GM23338 (cell line): ENCODE measurements at regions not wholly inside any gene's neighbourhood (a gene's known extent, or its start where the extent isn't known, plus 50 kb on each side); places are given as distances from the start of the nearest gene placed in this dataset.

Experiments used
- ATAC-seq: fragments of 200-7000 bp; cut with Tn5 transposase; 3 replicates; pipeline ENCODE4 v1.9.1; 2020
- DNase-seq: peaks from one replicate; pipeline ENCODE4 v3.0.0-alpha.2; 2015; ENCODE audit warnings: low spot score
- H2AFZ ChIP-seq: fragments of 200-600 bp; sonication (generic); 2 replicates; pipeline ENCODE4 v1.8.0; 2016; ENCODE audit warnings: antibody characterized with exemption, mild to moderate bottlenecking, moderate library complexity
- H3F3A ChIP-seq: fragments of 200-600 bp; sonication (generic); replicated peaks from 2 replicates; pipeline ENCODE4 v1.8.0; 2017; ENCODE audit warnings: antibody characterized with exemption, mixed run types, low read depth
- H3K27ac ChIP-seq: fragments of 200-600 bp; sonication (generic); 2 replicates; pipeline ENCODE4 v1.6.1; 2016; ENCODE audit warnings: low read depth
- H3K27me3 ChIP-seq: fragments of 200-600 bp; sonication (generic); 2 replicates; pipeline ENCODE4 v1.8.0; 2016; ENCODE audit warnings: mild to moderate bottlenecking, mixed run types, moderate library complexity; ENCODE audit not compliant: insufficient read depth
- H3K36me3 ChIP-seq: fragments of 200-600 bp; sonication (generic); 2 replicates; pipeline ENCODE4 v1.8.0; 2016; ENCODE audit warnings: mild to moderate bottlenecking; ENCODE audit not compliant: insufficient read depth
- H3K4me1 ChIP-seq: fragments of 200-600 bp; sonication (generic); 2 replicates; pipeline ENCODE4 v1.8.0; 2016; ENCODE audit warnings: mild to moderate bottlenecking, moderate library complexity; ENCODE audit not compliant: insufficient read depth
- H3K4me2 ChIP-seq: fragments of 200-600 bp; sonication (generic); 2 replicates; pipeline ENCODE4 v1.7.1; 2017; ENCODE audit warnings: mixed run types
- H3K4me3 ChIP-seq: fragments of 200-600 bp; sonication (generic); 2 replicates; pipeline ENCODE4 v1.6.1; 2016; ENCODE audit warnings: mixed run types
- H3K79me2 ChIP-seq: fragments of 200-600 bp; sonication (generic); replicated peaks from 2 replicates; pipeline ENCODE4 v1.8.0; 2017; ENCODE audit warnings: mild to moderate bottlenecking; ENCODE audit not compliant: insufficient read depth
- H3K9me2 ChIP-seq: fragments of 200-600 bp; sonication (generic); 2 replicates; pipeline ENCODE4 v1.8.0; 2017; ENCODE audit not compliant: insufficient read depth
- H4K20me1 ChIP-seq: fragments of 200-600 bp; sonication (generic); replicated peaks from 2 replicates; pipeline ENCODE4 v1.8.0; 2017; ENCODE audit warnings: mild to moderate bottlenecking; ENCODE audit not compliant: insufficient read depth
- H3K27ac Mint-ChIP-seq: 2 replicates; pipeline ENCODE4 v1.8.0; 2020; ENCODE audit warnings: inconsistent platforms, mild to moderate bottlenecking, moderate library complexity, mixed read lengths
- H3K27me3 Mint-ChIP-seq: 3 replicates; pipeline ENCODE4 v1.8.0; 2022; ENCODE audit warnings: low read depth, mild to moderate bottlenecking, moderate library complexity, mixed read lengths, inconsistent platforms; ENCODE audit not compliant: insufficient read depth, poor library complexity
- H3K36me3 Mint-ChIP-seq: 3 replicates; pipeline ENCODE4 v1.8.0; 2021; ENCODE audit warnings: low read depth, mild to moderate bottlenecking, inconsistent platforms, moderate library complexity, mixed read lengths
- H3K4me1 Mint-ChIP-seq: 3 replicates; pipeline ENCODE4 v1.8.0; 2020; ENCODE audit warnings: mild to moderate bottlenecking, inconsistent platforms, mixed read lengths
- H3K4me3 Mint-ChIP-seq: 3 replicates; pipeline ENCODE4 v1.8.0; 2021; ENCODE audit warnings: moderate library complexity, mild to moderate bottlenecking, inconsistent platforms, mixed read lengths
- H3K9me3 Mint-ChIP-seq: 3 replicates; pipeline ENCODE4 v1.8.0; 2020; ENCODE audit warnings: moderate library complexity, mild to moderate bottlenecking, inconsistent platforms, mixed read lengths
- CREB1 ChIP-seq: fragments of 250-450 bp; sonication (Bioruptor Pico); IDR thresholded peaks from 2 replicates; pipeline ENCODE4 v1.5.0; 2020; ENCODE audit warnings: low read depth, mild to moderate bottlenecking, moderate library complexity
- EZH2 ChIP-seq: fragments of 200-600 bp; sonication (generic); IDR thresholded peaks from one replicate; pipeline ENCODE4 v1.8.0; 2017; ENCODE audit warnings: antibody characterized with exemption, mild to moderate bottlenecking, low read depth; ENCODE audit not compliant: unreplicated experiment
- EZH2phosphoT487 ChIP-seq: fragments of 200-600 bp; sonication (generic); IDR thresholded peaks from one replicate; pipeline ENCODE4 v1.8.1; 2018; ENCODE audit warnings: antibody characterized with exemption; ENCODE audit not compliant: unreplicated experiment
- JUNB ChIP-seq: IDR thresholded peaks from one replicate; pipeline ENCODE4 v1.6.1; 2016; ENCODE audit warnings: antibody characterized with exemption; ENCODE audit not compliant: unreplicated experiment
- NANOG ChIP-seq: IDR thresholded peaks from 2 replicates; pipeline ENCODE4 v1.6.1; 2016; ENCODE audit warnings: antibody characterized with exemption, borderline replicate concordance
- POLR2AphosphoS5 ChIP-seq: IDR thresholded peaks from 2 replicates; pipeline ENCODE4 v1.6.1; 2016; ENCODE audit warnings: antibody characterized with exemption, low read depth
- STAT1 ChIP-seq: IDR thresholded peaks from one replicate; pipeline ENCODE4 v1.6.1; 2016; ENCODE audit warnings: antibody characterized with exemption; ENCODE audit not compliant: unreplicated experiment
- ZNF114 ChIP-seq: fragments of 250-450 bp; sonication (Bioruptor Pico); IDR thresholded peaks from 2 replicates; pipeline ENCODE4 v1.5.0; 2020; ENCODE audit warnings: mild to moderate bottlenecking, moderate library complexity
- ZNF331 ChIP-seq: fragments of 250-450 bp; sonication (Bioruptor Pico); IDR thresholded peaks from 2 replicates; pipeline ENCODE4 v1.5.0; 2020; ENCODE audit warnings: low read depth, mild to moderate bottlenecking, moderate library complexity
- TF ChIP-seq, protein P1 (sequence below): IDR thresholded peaks from one replicate; pipeline ENCODE4 v1.6.1; 2018; ENCODE audit warnings: antibody characterized with exemption; ENCODE audit not compliant: unreplicated experiment
- TF ChIP-seq, protein P2 (sequence below): IDR thresholded peaks from 2 replicates; pipeline ENCODE4 v1.6.1; 2016; ENCODE audit warnings: antibody characterized with exemption
- TF ChIP-seq, protein P3 (sequence below): fragments of 250-450 bp; sonication (Bioruptor Pico); IDR thresholded peaks from 2 replicates; pipeline ENCODE4 v1.5.0; 2020; ENCODE audit warnings: mild to moderate bottlenecking, moderate library complexity
- TF ChIP-seq, protein P4 (sequence below), 2 experiments: fragments of 200-600 bp in 1 of 2; sonication (generic) in 1 of 2; conservative IDR thresholded peaks; 2 replicates each; pipeline versions ENCODE4 v1.5.1 to v1.6.1; 2016 to 2017; ENCODE audit warnings: antibody characterized with exemption in 2 of 2, low read depth in 2 of 2, mild to moderate bottlenecking in 2 of 2, moderate library complexity in 1 of 2

DNA sequence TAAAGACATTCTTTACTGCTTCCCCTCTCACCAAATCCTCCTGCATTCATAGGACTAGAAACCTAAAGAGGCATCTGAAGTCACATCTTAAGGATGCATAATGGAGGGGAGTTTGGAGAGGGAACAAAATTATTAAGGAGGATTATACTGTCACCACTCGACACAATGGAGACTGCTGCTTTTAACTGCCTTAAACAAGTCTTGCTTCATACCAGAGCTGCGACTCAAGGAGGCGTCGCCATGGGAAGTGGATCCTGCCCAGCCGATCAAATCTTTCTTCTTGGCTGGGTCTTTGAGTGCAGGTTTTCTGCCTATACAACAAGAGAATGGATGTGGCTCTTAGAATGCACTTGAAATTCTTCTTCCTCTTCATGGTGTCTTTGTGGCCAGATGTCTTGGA is 66.7 kb upstream of the FOXE1 start:
- Histone ChIP-seq H3K36me3 (no peaks in the 10 kb centered on the region), H3K4me3 (no peak overlapping the region), H3K27me3 (no peaks in the 10 kb centered on the region), H3K79me2 (no peaks in the 10 kb centered on the region), H3K4me2 (no peak overlapping the region), H3F3A (no peaks in the 10 kb centered on the region), H3K9me2 (peaks cover 13% of the 10 kb centered on the region), H2AFZ (peak overlapping the region; percentile 73; the same call in 1 of the 2 replicates), H4K20me1 (0 out of 2 replicates have a peak, but pooled peaks cover 5% of the 10 kb centered on the region), H3K4me1 (no peaks in the 10 kb centered on the region), H3K27ac (no peak overlapping the region)
- ATAC-seq: peak; percentile 56; the same call in 2 of the 3 replicates
- Mint-ChIP-seq H3K27ac (no peak overlapping the region), H3K4me3 (no peak overlapping the region), H3K4me1 (peaks cover 2% of the 10 kb centered on the region; the same call in 1 of the 3 replicates), H3K9me3 (no peaks in the 10 kb centered on the region), H3K27me3 (peaks cover 6% of the 10 kb centered on the region), H3K36me3 (no peaks in the 10 kb centered on the region)
- TF ChIP-seq EZH2 (no peak), CREB1 (CRISPR knock-in tag) (no peak), ZNF331 (CRISPR knock-in tag) (no peak), NANOG (no peak), STAT1 (no peak), EZH2phosphoT487 (no peak), POLR2AphosphoS5 (no peak), ZNF114 (CRISPR knock-in tag) (no peak), JUNB (no peak)
- TF ChIP-seq, protein P1, sequence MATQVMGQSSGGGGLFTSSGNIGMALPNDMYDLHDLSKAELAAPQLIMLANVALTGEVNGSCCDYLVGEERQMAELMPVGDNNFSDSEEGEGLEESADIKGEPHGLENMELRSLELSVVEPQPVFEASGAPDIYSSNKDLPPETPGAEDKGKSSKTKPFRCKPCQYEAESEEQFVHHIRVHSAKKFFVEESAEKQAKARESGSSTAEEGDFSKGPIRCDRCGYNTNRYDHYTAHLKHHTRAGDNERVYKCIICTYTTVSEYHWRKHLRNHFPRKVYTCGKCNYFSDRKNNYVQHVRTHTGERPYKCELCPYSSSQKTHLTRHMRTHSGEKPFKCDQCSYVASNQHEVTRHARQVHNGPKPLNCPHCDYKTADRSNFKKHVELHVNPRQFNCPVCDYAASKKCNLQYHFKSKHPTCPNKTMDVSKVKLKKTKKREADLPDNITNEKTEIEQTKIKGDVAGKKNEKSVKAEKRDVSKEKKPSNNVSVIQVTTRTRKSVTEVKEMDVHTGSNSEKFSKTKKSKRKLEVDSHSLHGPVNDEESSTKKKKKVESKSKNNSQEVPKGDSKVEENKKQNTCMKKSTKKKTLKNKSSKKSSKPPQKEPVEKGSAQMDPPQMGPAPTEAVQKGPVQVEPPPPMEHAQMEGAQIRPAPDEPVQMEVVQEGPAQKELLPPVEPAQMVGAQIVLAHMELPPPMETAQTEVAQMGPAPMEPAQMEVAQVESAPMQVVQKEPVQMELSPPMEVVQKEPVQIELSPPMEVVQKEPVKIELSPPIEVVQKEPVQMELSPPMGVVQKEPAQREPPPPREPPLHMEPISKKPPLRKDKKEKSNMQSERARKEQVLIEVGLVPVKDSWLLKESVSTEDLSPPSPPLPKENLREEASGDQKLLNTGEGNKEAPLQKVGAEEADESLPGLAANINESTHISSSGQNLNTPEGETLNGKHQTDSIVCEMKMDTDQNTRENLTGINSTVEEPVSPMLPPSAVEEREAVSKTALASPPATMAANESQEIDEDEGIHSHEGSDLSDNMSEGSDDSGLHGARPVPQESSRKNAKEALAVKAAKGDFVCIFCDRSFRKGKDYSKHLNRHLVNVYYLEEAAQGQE: no peak
- TF ChIP-seq, protein P2, sequence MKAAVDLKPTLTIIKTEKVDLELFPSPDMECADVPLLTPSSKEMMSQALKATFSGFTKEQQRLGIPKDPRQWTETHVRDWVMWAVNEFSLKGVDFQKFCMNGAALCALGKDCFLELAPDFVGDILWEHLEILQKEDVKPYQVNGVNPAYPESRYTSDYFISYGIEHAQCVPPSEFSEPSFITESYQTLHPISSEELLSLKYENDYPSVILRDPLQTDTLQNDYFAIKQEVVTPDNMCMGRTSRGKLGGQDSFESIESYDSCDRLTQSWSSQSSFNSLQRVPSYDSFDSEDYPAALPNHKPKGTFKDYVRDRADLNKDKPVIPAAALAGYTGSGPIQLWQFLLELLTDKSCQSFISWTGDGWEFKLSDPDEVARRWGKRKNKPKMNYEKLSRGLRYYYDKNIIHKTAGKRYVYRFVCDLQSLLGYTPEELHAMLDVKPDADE: no peak
- TF ChIP-seq, protein P3, sequence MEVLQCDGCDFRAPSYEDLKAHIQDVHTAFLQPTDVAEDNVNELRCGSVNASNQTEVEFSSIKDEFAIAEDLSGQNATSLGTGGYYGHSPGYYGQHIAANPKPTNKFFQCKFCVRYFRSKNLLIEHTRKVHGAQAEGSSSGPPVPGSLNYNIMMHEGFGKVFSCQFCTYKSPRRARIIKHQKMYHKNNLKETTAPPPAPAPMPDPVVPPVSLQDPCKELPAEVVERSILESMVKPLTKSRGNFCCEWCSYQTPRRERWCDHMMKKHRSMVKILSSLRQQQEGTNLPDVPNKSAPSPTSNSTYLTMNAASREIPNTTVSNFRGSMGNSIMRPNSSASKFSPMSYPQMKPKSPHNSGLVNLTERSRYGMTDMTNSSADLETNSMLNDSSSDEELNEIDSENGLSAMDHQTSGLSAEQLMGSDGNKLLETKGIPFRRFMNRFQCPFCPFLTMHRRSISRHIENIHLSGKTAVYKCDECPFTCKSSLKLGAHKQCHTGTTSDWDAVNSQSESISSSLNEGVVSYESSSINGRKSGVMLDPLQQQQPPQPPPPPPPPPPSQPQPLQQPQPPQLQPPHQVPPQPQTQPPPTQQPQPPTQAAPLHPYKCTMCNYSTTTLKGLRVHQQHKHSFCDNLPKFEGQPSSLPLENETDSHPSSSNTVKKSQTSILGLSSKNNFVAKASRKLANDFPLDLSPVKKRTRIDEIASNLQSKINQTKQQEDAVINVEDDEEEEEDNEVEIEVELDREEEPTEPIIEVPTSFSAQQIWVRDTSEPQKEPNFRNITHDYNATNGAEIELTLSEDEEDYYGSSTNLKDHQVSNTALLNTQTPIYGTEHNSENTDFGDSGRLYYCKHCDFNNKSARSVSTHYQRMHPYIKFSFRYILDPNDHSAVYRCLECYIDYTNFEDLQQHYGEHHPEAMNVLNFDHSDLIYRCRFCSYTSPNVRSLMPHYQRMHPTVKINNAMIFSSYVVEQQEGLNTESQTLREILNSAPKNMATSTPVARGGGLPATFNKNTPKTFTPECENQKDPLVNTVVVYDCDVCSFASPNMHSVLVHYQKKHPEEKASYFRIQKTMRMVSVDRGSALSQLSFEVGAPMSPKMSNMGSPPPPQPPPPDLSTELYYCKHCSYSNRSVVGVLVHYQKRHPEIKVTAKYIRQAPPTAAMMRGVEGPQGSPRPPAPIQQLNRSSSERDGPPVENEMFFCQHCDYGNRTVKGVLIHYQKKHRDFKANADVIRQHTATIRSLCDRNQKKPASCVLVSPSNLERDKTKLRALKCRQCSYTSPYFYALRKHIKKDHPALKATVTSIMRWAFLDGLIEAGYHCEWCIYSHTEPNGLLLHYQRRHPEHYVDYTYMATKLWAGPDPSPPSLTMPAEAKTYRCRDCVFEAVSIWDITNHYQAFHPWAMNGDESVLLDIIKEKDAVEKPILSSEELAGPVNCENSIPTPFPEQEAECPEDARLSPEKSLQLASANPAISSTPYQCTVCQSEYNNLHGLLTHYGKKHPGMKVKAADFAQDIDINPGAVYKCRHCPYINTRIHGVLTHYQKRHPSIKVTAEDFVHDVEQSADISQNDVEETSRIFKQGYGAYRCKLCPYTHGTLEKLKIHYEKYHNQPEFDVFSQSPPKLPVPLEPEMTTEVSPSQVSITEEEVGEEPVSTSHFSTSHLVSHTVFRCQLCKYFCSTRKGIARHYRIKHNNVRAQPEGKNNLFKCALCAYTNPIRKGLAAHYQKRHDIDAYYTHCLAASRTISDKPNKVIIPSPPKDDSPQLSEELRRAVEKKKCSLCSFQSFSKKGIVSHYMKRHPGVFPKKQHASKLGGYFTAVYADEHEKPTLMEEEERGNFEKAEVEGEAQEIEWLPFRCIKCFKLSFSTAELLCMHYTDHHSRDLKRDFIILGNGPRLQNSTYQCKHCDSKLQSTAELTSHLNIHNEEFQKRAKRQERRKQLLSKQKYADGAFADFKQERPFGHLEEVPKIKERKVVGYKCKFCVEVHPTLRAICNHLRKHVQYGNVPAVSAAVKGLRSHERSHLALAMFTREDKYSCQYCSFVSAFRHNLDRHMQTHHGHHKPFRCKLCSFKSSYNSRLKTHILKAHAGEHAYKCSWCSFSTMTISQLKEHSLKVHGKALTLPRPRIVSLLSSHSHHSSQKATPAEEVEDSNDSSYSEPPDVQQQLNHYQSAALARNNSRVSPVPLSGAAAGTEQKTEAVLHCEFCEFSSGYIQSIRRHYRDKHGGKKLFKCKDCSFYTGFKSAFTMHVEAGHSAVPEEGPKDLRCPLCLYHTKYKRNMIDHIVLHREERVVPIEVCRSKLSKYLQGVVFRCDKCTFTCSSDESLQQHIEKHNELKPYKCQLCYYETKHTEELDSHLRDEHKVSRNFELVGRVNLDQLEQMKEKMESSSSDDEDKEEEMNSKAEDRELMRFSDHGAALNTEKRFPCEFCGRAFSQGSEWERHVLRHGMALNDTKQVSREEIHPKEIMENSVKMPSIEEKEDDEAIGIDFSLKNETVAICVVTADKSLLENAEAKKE: no peak
- TF ChIP-seq, protein P4, sequence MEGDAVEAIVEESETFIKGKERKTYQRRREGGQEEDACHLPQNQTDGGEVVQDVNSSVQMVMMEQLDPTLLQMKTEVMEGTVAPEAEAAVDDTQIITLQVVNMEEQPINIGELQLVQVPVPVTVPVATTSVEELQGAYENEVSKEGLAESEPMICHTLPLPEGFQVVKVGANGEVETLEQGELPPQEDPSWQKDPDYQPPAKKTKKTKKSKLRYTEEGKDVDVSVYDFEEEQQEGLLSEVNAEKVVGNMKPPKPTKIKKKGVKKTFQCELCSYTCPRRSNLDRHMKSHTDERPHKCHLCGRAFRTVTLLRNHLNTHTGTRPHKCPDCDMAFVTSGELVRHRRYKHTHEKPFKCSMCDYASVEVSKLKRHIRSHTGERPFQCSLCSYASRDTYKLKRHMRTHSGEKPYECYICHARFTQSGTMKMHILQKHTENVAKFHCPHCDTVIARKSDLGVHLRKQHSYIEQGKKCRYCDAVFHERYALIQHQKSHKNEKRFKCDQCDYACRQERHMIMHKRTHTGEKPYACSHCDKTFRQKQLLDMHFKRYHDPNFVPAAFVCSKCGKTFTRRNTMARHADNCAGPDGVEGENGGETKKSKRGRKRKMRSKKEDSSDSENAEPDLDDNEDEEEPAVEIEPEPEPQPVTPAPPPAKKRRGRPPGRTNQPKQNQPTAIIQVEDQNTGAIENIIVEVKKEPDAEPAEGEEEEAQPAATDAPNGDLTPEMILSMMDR (conservative IDR thresholded peaks at IDR 0.05; ENCODE audit: low read depth in 2 of 2): no peak
- DNase-seq: peak; percentile 34
